Muscle of leg (tissue), 3 donors: ENCODE measurements at regions not wholly inside any gene's neighbourhood (a gene's known extent, or its start where the extent isn't known, plus 50 kb on each side); places are given as distances from the start of the nearest gene placed in this dataset.
A peak's percentile ranks its signal among the peaks of the same experiment; 100 is the strongest.

Source experiments
- DNase-seq: peaks from one replicate; pipeline ENCODE4 v3.0.0; 2013
- H3K27ac ChIP-seq: one replicate; pipeline ENCODE4 v1.5.1; 2013; ENCODE audit warnings: mild to moderate bottlenecking, low read length, control low read depth
- H3K27me3 ChIP-seq: one replicate; pipeline ENCODE4 v1.6.1; 2013; ENCODE audit warnings: low read length; ENCODE audit not compliant: control insufficient read depth, insufficient read depth
- H3K36me3 ChIP-seq: one replicate; pipeline ENCODE4 v1.6.1; 2013; ENCODE audit warnings: low read length; ENCODE audit not compliant: control insufficient read depth, insufficient read depth
- H3K4me1 ChIP-seq: one replicate; pipeline ENCODE4 v1.6.1; 2013; ENCODE audit warnings: low read length; ENCODE audit not compliant: control insufficient read depth, insufficient read depth
- H3K4me3 ChIP-seq: one replicate; pipeline ENCODE4 v1.5.1; 2013; ENCODE audit warnings: low read length, control low read depth
- H3K9me3 ChIP-seq: replicated peaks from 2 replicates; pipeline ENCODE4 v1.6.1; 2013; ENCODE audit warnings: low read depth, low read length; ENCODE audit not compliant: control insufficient read depth
- WGBS: methylation state at CpG from one replicate; pipeline ENCODE4 v1.1.5; 2013; ENCODE audit warnings: missing lambda C conversion rate; ENCODE audit not compliant: insufficient coverage; 5-methylcytosine and 5-hydroxymethylcytosine counted together

GRCh38 chr22:22039286-22040074 lies 56.9 kb upstream of the TOP3B start:
- DNase-seq = no peak
- Histone ChIP-seq H3K4me1 (no peaks in the 10 kb centered on the region), H3K36me3 (no peaks in the 10 kb centered on the region), H3K4me3 (no peak overlapping the region), H3K27ac (no peak overlapping the region), H3K9me3 (no peaks in the 10 kb centered on the region), H3K27me3 (peaks cover 12% of the 10 kb centered on the region)
- 50% methylated on average over 1 of the region's 4 CpGs for WGBS

DNA sequence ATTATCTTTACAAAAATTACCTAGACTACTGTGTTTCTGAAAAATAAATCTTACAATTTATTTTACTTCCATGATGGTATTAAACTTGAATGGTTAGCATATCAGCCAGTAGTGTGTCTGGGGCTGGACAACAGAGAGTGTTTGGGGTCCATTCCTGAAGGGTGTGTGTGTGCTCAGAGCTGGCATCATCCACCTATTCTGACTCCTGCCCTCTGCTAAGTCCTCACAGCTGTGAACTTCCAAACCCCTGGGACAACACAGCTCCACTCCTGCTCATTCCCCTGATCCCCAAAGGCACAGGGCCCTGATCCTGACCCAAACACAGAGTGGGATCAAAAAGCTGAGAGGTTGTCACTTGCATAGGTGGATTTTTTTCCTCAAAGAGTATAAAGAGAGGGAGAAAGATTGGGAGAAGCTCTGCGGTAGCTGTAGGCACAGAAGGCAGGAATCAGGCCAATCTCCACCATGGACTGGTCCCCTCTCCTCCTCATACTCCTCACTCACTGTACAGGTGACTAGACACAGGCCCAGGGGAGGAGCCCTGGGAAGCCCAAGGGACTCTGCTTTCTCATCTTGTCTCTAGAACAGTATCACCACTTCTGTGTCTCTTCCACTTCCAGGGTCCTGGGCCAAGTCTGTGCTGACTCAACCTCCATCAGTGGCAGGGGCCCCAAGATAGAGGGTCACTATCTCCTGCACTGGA lies 55.7 kb upstream of the TOP3B start:
- WGBS = no CpG with 5 or more reads among the region's 1 CpG
- Histone ChIP-seq H3K27ac (no peak overlapping the region), H3K4me3 (no peak overlapping the region), H3K36me3 (no peaks in the 10 kb centered on the region), H3K27me3 (peaks cover 15% of the 10 kb centered on the region), H3K9me3 (no peaks in the 10 kb centered on the region), H3K4me1 (no peaks in the 10 kb centered on the region)
- no peak for DNase-seq

- H3K27ac ChIP-seq = no peak overlapping the region
- H3K36me3 ChIP-seq = no peaks in the 10 kb centered on the region
- H3K4me3 ChIP-seq = no peak overlapping the region
- no peaks in the 10 kb centered on the region for H3K9me3 ChIP-seq
- DNase-seq = no peak
- H3K4me1 ChIP-seq = no peaks in the 10 kb centered on the region
- no CpG with 5 or more reads among the region's 1 CpG for WGBS
- peaks cover 15% of the 10 kb centered on the region for H3K27me3 ChIP-seq
Measured at GRCh38 chr22:22037740-22038139, 55.2 kb upstream of the TOP3B start.

DNA sequence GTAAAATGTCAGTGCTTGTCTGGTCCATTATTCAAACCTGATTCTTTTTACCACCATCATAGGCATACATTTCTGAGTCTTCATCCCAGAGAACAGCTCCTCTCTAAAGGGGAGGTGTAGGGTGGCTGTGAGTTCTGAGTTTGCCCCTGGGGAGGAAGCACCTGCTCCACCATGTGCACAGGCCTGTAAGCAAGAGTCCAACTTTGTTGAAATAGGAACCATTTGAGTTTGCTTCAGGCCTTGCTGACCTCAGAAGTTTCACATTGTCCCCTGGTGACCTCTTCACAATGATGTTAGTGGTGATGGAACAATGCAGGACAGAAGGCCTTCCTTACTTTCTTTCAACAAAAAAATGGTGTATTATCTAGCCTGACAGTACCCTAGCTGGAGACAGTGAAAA lies 54.6 kb upstream of the TOP3B start:
- peaks cover 3% of the 10 kb centered on the region for H3K4me1 ChIP-seq
- no peak overlapping the region for H3K27ac ChIP-seq
- no peaks in the 10 kb centered on the region for H3K9me3 ChIP-seq
- peak; percentile 15 for DNase-seq
- no peak overlapping the region for H3K4me3 ChIP-seq
- no peaks in the 10 kb centered on the region for H3K36me3 ChIP-seq
- H3K27me3 ChIP-seq = peaks cover 15% of the 10 kb centered on the region

GRCh38 chr22:22036588-22036987 lies 54.0 kb upstream of the TOP3B start:
- Histone ChIP-seq H3K27me3 (peaks cover 15% of the 10 kb centered on the region), H3K27ac (no peak overlapping the region), H3K4me1 (peaks cover 4% of the 10 kb centered on the region), H3K4me3 (no peak overlapping the region), H3K36me3 (no peaks in the 10 kb centered on the region), H3K9me3 (no peaks in the 10 kb centered on the region)
- 97% methylated on average over 3 of the region's 3 CpGs for WGBS
- DNase-seq = no peak

GRCh38 chr22:22035771-22036314 lies 53.3 kb upstream of the TOP3B start:
- Histone ChIP-seq H3K27me3 (peaks cover 15% of the 10 kb centered on the region), H3K4me1 (peaks cover 4% of the 10 kb centered on the region), H3K4me3 (no peak overlapping the region), H3K36me3 (no peaks in the 10 kb centered on the region), H3K9me3 (no peaks in the 10 kb centered on the region), H3K27ac (no peak overlapping the region)
- DNase-seq = no peak
- 40% methylated on average over 4 of the region's 4 CpGs for WGBS

DNA sequence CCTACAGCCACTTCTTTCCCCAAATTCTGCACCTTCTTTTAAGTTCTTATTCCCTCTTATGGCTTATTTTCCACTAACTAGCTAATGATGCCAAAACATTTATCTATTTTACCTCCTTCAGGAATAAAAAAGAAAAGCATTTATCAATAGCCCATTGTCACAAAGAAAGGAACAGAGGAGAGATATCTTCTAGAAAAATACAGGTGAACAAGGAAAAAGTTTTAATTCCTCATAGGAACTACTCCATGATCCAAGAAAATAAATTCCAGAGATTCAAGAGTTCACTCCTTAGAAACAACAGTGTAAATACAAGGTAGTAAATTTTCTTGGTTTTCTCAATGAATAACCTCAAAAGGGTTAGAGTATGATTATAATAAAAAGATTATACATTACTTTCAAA lies 52.6 kb upstream of the TOP3B start:
- Histone ChIP-seq H3K36me3 (no peaks in the 10 kb centered on the region), H3K27me3 (peaks cover 18% of the 10 kb centered on the region), H3K4me1 (peaks cover 8% of the 10 kb centered on the region), H3K9me3 (no peaks in the 10 kb centered on the region), H3K4me3 (no peak overlapping the region), H3K27ac (no peak overlapping the region)
- no peak for DNase-seq

DNA sequence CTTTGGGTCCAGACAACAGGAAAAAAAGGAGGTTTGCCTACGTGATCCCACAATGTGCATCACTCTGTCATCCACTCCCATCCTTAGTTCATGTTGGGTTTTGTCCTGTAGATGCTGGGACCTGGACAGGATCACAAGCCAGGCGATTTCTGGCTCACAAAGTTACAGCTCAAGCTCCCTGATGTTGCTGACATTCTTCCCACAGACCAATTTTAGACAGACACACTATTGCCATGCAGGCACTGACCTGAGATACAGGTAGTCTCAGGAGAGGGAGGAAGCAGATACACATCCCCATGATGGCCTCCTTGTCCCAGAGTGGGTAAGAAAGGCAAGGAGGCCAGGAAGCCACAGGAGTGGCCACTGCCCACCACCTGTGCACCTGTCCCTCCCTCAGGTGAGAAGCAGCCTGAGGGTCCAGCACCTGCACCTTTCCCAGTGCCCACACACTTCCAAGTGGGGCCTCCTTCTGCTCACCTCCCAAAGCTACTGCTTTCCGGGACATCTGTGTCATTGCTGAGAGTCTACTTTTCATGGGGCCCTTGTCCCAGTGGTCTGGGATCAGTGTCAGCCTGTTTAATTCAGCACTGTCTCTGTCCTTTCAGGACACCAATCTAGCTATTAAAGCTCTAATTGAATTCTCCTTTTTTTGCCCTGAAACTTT lies 52.0 kb upstream of the TOP3B start:
- Histone ChIP-seq H3K27me3 (peaks cover 16% of the 10 kb centered on the region), H3K9me3 (no peaks in the 10 kb centered on the region), H3K36me3 (no peaks in the 10 kb centered on the region), H3K4me1 (peaks cover 8% of the 10 kb centered on the region), H3K4me3 (no peak overlapping the region), H3K27ac (no peak overlapping the region)
- no peak for DNase-seq
- WGBS = 87% methylated on average over 1 of the region's 3 CpGs

GRCh38 chr22:22033803-22034468 lies 51.3 kb upstream of the TOP3B start:
- Histone ChIP-seq H3K9me3 (no peaks in the 10 kb centered on the region), H3K27me3 (peaks cover 16% of the 10 kb centered on the region), H3K4me3 (no peak overlapping the region), H3K4me1 (peaks cover 8% of the 10 kb centered on the region), H3K27ac (no peak overlapping the region), H3K36me3 (no peaks in the 10 kb centered on the region)
- no peak for DNase-seq
- 56% methylated on average over 3 of the region's 5 CpGs for WGBS
